Epithelial cell of esophagus (primary cell): ENCODE measurements at regions not wholly inside any gene's neighbourhood (a gene's known extent, or its start where the extent isn't known, plus 50 kb on each side); places are given as distances from the start of the nearest gene placed in this dataset.

ENCODE experiments used
- DNase-seq: peaks from one replicate; pipeline ENCODE4 v3.0.0; 2010; ENCODE audit warnings: low read depth
- H3K4me3 ChIP-seq: 2 replicates; pipeline ENCODE4 v1.5.1; 2011; ENCODE audit warnings: mild to moderate bottlenecking, low read length, control low read depth
- TF ChIP-seq, protein P1 (sequence below): IDR thresholded peaks from 2 replicates; pipeline ENCODE4 v1.5.1; 2011; ENCODE audit warnings: low read depth, mild to moderate bottlenecking, low read length, control low read depth, inconsistent platforms; ENCODE audit not compliant: insufficient read depth; ENCODE audit errors: missing control alignments

DNA sequence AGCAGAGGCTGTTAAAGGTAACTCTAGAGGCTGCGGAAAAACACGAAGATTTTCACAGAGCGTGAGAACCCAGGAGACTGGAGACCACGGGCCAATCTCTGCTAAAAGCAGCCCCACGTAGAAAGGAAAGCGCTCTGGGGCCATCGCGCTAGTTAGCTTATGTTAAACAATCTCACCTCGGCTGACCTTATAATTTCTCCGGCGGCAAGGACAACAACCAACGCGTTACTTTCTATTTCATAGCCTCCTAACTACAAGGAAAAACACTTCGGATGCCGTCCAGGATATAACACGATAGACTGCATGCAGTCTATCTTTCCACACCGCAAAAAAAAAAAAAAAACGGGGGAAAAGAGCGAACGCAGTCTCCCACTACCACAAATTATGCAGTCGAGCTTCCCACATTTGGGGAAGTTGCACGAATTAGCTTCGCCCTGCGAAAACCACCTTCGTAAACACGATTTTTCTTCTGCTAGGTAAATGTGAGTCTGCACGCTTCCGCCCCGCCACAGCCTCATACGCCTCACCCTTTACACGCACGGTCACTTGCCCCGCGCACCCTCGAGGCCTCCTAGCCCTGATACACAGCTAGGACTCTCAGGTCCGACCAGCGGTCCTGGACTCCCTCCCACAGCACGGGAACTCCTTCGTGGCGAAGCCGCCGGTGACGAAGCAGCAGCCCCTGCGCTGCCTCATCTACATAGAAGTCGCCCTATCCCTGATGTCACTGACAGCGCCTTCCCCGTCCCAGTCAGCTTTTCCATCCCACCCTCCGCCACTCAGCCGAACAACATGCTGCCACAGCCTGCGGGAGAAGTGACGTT lies 87.8 kb downstream of the PRKAB2 start:
- H3K4me3 ChIP-seq = peak overlapping the region; percentile 68
- TF ChIP-seq, protein P1, sequence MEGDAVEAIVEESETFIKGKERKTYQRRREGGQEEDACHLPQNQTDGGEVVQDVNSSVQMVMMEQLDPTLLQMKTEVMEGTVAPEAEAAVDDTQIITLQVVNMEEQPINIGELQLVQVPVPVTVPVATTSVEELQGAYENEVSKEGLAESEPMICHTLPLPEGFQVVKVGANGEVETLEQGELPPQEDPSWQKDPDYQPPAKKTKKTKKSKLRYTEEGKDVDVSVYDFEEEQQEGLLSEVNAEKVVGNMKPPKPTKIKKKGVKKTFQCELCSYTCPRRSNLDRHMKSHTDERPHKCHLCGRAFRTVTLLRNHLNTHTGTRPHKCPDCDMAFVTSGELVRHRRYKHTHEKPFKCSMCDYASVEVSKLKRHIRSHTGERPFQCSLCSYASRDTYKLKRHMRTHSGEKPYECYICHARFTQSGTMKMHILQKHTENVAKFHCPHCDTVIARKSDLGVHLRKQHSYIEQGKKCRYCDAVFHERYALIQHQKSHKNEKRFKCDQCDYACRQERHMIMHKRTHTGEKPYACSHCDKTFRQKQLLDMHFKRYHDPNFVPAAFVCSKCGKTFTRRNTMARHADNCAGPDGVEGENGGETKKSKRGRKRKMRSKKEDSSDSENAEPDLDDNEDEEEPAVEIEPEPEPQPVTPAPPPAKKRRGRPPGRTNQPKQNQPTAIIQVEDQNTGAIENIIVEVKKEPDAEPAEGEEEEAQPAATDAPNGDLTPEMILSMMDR = no peak
- DNase-seq = peak; percentile 89

DNA sequence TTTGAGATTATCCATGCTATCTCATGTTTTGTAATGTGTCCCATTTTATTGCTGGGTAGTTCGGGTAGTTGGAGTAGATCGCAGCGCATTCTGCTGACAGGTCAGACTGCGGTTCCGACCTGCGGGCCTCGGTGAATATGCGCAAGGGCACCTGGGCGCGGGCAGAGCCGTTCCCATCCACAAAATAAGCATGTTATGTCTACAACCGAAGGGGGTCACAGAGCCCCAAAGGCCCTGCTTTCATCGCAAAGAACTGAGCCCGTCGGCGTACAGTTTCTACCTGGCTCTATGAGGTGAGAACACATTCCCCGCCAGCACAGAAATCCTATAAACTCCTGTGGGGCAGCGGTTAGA lies 88.4 kb downstream of the PRKAB2 start:
- peak overlapping the region; percentile 68 for H3K4me3 ChIP-seq
- no peak for DNase-seq
- TF ChIP-seq, protein P1 = no peak

DNA sequence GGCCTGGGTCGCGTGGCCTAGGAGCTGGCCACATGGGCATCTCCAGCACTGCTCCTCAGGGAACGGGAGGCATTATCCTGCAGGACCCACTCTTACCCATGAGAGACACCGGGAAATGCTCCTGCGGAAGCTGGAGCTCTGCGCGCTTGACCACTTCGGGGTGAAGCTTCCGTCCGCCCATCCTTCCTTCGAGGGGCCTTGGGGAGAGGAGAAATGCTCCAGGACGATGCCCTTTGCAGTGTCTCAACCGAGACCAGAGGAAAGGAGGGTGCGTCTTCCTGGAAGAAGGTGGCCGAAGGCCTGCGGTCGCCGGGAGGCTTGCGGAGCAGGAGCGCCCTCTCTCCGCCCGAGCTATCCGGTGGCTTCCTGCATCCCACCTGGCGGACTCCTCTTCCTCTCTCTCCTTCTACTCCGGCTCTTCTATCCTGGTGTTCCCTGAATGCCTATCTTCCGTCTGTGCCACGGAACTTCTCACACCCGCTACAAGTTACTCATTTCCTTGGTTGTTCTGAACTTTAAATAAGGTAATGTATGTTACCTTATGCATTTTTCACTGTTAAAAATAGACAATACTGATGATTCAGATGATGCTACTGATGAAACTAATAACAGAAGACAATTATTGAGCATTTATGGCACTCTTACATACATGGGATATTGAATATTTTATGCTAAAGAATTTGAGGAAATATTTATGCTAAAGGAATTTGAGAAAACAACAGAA lies 91.4 kb downstream of the PRKAB2 start:
- TF ChIP-seq, protein P1 = no peak
- peak; percentile 44 for DNase-seq
- no peak overlapping the region for H3K4me3 ChIP-seq

DNA sequence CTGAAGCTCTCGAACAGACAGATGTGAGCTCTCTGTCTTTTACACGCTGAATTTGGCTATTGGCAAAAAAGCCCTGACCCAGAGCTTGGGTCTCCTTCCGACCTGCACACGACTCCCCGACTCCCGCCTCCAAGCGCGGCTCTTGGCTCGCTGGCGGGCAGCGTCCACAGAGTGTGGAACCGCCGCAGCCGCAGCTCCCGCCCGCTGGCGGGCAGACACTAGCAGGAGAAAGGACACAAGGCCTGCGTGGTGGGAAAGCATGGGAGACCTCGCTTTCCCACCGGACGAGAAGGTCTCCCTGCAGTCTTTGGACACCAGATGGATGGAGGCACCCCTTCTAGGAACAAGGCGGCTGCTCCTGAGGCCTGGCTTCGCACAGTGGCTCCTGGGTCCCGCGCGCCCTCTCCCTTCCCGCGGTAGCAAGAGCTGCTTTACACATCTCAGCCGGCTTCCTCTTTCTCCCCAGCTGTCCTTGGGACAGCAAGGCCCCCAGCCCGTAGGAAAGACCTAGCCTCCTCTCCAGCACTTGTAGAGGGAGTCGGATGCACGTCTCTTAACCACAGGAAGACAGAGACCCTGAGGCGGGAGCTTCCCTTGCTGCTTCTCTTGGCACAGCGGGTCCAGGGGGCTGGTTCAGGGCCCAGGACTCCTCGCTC lies 92.1 kb downstream of the PRKAB2 start:
- H3K4me3 ChIP-seq = no peak overlapping the region
- peak; percentile 33 for DNase-seq
- TF ChIP-seq, protein P1 = no peak

GRCh38 chr1:147079400-147080005 lies 92.8 kb downstream of the PRKAB2 start:
- no peak for DNase-seq
- no peak overlapping the region for H3K4me3 ChIP-seq
- TF ChIP-seq, protein P1 = no peak

DNA sequence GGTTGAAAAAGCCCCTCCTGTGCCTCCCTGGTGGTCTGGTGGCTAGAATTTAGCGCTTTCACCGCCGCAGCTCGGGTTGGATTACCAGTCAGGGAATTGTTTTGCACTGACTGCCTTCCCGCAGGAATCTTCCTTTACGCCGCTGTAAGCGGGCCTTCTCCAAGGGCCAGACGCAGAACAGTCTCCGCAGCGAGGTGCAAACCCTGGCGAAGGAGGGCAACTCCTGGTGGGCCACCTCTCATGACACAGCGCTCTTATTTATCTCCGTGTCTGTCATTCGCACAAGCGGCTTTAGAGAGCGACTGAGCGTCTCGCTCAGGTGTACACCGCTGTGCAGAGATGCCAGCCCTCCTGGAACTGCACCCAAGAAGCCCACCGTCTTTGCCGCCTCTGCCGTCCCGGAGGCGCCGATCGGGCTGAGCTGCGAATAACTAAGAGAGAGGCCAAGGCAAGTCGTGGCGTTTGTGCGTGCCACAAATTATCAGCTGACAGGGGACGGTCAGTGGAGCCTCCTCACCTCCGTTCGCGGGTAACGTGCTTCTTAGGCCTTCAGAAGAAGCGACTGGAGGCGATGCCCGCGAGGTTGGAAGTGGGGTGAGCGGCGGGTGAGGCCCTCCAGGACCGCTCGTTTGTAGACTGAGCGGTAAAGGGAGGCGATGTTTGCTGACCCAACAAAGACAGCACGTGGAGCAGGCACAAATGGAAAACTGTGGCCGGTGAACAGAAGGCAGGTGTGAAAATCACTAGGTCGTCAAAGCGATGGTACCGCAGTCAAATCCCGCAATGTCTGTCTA lies 93.5 kb downstream of the PRKAB2 start:
- TF ChIP-seq, protein P1 = no peak
- no peak overlapping the region for H3K4me3 ChIP-seq
- peak; percentile 15 for DNase-seq
